HG02943 (cell line): ENCODE measurements at regions not wholly inside any gene's neighbourhood (a gene's known extent, or its start where the extent isn't known, plus 50 kb on each side); places are given as distances from the start of the nearest gene placed in this dataset.

Source experiments
- ATAC-seq: cut with Tn5 transposase; IDR thresholded peaks from one replicate; pipeline ENCODE4 v1.9.1; 2021; ENCODE audit warnings: mild to moderate bottlenecking, low read depth, moderate library complexity; ENCODE audit not compliant: unreplicated experiment

DNA sequence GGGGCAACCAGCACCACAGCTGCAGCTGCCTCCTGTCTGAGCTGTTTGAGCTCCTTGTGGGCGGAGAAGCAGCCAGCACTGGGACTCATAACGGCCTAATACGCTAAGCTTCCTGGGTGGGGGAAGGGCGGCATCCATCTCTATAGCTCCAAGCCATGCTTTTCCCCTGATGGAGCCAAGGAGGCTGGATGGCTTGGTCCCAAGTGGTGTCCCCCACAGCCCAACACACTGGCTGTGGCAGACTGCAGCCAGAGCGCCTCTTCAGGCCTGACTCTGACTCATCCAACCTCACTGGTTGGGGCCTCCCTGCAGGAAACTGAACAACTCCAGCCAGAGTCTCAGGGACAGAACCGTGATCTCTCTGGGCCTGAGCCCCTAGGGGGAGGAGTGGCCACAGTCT lies 537.3 kb downstream of the SUCLA2 start:
- ATAC-seq, result no peak

DNA sequence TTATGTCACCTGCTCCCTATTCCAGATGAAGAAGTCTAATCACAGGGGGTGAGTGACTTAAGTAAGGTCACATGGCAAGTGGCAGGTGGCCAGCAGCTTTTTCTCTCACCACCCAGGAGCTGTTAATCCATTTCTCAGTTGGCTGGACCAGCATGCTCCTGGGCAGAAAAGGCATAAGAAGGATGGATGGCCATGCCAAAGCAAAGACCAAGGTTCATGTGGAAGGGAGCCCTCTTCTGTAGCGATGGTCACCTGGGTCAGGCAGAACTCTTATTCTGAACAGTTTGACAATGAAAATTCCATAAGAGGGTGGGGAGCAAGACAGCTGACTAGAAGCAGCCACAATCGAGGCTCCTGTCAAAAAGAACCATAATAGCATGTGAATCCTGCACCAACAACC lies 538.1 kb downstream of the SUCLA2 start:
- ATAC-seq, result no peak

DNA sequence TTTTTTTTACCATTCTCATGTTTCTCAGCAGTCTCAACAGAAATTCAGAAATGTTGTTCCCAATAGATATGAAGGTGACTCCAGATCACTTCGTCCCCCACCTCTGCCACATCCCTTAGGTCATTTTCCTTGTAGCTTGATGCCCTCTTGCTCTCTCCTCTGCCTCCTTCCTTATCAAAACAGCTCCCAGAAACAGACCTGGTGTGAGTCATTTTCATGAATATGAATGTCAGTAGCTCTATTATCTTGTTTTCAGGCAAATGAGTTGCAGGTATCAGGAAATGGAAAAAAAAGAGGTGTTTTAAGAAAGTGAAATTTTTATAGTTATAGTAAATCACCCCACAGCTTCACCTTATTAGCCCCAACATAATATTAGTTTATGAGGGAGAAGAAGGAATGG lies 539.3 kb downstream of the SUCLA2 start:
- ATAC-seq, result no peak

DNA sequence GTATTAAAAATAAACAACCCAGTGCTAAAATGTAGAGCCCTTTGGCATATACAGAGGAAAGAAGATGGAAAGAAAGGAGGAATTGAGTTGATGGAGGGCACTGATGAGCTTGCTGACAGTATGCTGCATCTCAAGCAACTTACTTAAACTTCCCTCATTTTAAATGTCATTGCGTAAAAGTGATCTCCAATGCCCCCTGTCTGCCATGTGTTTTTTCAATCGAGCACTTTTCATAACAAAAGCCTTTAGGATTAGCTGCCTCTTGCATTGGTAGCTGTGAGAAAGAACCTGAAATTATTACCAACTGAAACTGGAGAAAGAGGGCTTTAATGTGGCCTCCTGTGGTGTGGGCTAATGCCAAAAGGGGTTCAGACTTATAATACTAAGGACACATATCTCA lies 541.6 kb downstream of the SUCLA2 start:
- ATAC-seq, result no peak

DNA sequence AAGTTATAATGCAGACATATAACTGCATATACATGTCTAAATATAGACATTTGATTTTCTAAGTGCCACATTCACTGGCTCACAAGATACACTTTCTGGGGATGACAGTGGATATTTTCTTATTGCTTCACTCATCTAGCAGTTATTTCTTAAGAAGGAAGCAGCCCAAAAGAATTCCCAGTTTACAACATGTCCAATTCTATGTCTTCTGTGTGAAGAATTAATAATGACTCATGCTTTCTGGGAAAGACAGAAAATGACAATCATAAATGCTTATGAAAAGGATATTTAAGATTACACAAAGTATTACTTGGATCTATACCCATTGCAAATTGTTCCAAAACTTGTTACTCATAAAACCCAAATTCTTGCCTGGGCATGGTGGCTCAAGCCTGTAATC lies 543.4 kb downstream of the SUCLA2 start:
- ATAC-seq, result no peak

DNA sequence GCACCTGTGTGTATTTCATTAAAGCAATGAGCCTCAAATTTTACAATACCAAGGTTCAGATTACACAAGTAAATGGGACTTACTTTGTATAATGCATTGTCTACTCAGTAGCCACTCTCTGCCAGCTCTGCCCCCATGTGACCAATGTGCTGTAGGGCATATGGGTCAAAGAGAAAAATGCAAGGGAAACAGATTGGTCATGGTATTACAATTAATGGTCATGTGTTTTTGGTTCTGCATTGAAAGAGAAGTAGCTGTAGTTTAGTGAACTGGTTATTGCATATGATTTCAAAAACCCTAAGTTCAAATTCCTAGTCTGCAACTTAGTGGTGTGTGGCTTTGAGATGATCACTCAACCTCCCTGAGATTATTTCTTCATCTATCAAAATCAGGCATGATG lies 545.4 kb downstream of the SUCLA2 start:
- ATAC-seq, result no peak

DNA sequence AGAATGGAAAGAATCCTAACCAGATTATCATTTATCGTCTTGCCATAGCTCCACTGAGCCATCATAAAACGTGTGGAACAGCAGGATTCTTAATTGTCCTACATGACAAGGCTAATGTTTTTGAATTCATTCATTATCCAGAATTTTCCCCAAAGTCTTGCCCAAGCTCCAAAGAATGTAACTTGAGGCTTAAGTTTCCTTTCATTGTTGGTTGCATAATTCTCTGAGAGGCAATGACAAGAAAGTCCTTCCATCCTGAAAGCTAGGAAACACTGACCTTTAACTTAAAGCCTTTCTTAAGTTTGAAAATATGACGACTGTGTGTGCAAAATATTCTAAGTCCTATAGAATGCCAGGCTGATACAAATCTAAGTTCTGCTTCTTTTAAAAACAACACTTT lies 546.1 kb downstream of the SUCLA2 start:
- no peak for ATAC-seq

DNA sequence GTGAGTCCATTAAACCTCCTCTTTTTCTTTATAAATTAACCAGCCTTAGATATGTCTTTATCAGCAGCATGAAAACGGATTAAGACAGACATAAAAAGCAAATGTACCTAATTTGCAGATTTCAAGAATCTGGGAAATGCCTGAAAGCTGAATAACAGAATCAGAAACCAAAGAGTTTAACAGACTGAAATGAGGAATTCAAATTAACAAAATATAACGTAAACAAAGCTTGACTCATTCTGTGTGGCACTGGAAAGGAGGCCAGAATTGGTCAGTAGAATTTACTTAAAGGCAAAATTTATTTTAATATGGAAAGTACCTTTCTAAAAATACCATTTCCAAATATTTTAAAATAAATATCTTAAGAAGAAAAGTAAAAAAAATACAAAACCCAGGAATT lies 540.6 kb upstream of the HTR2A start:
- no peak for ATAC-seq

DNA sequence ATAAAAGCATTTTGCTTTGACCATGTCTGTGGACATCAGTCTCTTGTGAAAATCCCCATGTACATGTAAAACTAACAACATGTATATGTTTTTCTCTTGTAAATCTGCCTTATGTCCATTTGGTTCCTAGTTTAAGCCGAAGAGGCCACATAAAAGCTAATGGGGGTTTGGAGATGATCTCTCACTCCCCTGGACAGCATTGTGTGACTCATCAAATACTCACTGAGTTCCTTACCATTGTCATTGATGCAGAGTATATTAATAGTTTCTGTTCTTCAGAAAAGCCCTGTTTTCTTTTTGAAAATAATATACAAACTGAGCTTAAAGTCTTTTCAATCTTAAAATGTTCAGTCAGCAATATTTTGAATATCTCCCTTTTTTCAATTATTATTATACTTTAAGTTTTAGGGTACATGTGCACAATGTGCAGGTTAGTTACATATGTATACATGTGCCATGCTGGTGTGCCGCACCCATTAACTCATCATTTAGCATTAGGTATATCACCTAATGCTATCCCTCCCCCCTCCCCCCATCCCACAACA lies 536.7 kb upstream of the HTR2A start:
- ATAC-seq, result no peak

DNA sequence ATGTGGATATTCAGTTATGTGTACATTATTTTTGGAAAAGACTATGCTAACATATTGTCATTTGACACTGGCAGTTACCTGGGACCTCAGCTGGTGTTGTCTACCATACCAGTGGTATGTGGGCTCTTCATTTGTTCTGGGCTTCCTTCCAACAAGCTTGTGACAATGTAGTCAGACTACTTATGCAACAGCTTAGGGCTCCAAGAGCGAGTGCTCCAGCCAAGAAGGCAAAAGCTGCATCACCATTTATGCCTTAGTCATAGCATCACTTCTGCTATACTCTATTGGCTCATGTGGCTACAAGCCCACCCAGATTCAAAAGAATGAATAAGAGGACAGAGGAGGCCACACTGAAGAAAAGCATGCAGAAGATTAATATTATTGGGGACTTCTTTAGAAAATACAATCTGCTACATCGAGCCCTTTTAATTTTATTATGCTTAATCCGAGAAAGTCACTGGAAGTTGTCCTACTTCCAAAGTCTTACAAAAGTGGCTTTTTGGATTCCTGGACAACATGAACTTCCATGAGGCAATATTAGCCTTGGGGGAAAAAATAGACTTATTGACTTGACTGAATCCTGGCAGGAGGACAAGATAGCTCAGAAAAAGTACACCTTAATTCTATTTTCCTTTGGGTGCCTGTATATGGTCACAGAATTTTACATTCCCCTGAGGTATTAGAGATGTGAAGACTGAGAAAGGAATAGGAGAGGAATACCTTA lies 529.4 kb upstream of the HTR2A start:
- no peak for ATAC-seq

DNA sequence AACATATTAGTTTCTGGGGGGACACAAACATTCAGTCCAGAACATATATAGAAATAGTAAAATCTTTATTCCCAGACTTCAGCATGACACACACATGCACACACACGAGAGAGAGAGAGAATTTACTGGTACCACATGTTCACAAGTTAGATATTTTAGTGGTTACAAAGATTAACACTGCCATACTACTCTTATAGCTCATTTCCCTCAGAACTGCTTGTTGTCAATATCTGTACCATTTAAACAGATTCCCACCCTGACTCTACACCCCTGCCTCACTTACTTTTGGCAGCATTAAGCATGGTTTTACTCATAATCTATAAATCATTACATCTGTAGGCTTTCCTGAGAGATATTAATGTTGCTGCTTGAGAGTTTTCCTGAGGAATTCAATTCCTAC lies 524.7 kb upstream of the HTR2A start:
- ATAC-seq, result no peak

DNA sequence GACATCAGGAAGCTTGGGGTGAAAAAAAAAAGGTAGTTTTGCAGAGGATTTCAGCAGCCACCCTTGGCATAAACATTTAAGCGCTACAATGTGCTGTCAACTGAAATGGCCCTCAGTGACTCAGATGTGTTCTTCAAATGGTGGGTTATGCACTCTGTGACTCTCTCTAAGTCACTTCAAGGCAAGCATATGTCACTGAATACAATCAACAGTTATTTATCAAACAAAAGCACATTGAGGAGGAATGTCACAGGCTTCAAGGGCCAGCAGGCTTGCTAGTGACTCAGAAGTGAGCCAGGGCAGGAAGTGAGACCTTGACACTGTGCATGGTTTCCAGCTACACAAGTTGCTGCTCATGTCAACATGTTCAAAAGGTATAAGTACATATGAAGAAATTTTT lies 523.7 kb upstream of the HTR2A start:
- ATAC-seq, result no peak

DNA sequence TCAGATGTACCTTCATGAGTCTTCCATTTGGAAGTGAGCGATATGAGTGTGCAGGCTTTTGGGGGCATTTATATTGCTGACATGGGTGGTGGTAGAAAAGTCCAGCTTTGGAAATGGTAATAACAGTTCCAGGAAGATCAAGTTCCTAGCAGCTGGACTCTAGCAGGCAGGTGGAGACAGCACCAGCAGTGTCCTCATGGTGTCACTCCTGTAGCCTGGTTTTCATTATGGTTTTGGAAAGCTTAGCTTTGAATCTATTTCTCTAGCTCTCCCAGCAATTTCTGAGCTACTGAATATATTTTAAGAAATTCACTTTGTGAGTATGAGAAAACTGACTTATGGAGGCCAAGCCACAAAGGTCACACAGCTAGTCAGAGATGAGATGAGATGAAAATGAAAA lies 523.2 kb upstream of the HTR2A start:
- ATAC-seq, result no peak

DNA sequence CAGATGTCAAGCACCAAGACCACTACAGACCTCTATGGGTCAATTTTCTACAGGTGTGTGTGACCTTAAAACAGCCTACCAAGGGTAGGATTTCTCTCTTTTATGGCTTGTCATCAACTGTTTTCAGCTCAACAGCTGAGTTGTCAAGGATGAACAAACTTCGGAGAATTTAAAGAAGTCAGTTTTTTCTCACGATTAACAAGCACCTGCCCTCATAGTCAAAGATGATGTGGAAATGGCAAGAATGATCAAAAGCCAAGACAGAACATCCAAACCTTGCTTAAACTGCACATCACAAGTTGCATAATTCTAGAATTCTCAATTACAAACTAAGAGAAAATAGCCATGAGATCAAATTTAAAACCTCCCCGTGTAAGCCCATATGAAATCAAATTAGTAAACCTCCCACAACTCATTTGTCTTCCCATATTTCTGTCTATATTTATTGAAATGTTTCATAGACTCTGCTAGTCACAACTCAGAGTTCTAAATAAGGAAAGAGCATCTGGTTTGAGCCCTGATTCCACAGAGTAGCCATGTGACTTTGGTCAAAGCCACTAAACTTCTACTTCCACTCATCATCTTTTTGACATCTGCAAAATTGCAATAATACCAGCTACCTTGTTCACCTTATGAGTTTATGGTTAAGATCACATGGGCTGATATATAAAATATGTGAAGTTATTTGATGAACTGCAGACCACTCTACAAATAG lies 521.5 kb upstream of the HTR2A start:
- ATAC-seq, result no peak

DNA sequence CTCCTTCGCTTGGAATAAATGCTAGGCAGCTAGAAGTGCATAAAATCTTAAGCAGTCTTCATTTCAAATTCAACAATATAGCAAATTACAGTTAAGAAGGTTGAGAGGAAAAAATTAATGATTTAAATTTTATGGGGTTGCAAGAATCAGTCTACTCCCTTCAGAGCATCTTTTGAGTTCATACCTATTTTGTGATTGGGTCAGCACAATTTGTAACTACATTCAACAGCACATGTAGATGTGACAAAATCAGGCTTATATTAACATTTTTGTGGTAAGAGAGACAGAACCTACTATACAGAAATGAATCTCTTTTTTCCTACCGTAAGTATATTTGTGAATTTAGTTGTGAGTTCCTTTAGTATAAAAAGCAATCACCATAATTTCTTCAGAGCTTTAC lies 520.6 kb upstream of the HTR2A start:
- ATAC-seq, result no peak

DNA sequence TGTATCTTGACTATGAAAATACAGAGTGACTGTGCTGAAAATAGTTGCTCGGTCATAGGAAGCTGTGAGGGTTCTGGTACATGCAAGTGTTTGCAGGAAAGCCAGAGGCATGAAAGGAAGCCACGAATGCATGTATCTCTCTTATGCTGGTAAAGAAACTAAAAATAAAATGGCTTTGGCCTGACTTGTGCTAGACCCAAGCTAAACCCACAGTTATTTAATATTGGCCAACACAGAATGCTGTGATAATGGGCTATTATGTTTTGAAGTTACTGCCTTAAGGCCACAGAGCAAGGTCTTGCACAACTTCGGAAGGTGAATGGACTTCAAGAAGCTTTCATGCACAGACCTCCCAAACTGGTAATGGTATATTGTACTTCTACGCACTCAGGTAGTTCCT lies 518.2 kb upstream of the HTR2A start:
- ATAC-seq, result no peak

DNA sequence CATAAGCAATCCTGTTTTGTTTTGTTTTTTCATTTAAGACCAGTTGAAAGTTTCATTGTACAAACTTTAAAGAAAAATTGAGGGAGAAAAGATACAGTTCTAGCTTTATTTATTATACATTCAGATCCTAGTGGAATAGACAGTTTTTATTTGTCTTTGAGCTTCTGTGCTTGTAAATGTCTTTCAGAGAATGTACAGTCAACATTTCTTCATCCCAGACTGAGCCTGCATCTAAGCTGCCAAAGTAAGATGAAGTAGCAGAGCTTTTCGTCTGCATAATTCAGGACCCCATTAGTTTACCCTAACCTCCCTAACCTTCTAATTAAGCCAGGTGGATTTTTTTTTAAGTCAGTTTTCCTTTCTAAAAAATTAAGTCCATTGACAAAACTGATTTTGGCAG lies 516.7 kb upstream of the HTR2A start:
- no peak for ATAC-seq

DNA sequence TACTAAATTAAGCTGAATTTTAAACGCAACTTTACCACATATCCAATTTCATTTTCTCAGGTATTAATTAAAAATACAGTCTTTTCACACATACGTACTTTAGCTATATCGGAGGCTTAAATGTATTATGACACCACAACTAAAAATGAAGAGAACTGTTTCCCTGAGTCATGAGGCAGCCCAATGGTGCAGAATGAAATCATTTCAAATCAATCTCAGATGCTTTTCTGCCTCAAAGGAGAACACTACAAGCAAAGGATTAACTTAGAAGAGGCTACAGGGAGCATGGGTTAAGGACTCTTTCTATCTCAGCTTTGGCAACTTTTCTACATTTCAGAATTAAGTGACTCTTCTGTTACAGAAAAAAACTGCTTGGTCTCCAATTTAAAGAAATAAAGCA lies 516.3 kb upstream of the HTR2A start:
- ATAC-seq, result no peak

DNA sequence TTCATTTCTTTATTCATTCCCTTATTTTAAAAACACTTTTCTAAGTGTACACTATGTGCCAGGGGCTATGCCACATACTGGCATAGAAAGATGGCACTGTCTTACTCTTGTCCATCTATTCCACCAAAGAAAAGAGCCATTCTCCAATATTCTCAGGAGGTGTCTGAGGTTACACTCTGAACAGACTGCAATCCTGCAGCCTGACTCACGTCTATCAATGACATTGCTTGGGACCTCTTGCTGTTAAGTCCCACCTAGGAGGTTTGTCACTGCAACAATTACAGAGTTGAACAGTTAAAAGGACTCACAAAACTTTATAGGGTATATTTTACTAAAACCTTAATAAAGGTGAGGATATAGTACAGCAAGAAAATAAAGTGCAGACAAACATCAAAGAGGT lies 512.9 kb upstream of the HTR2A start:
- no peak for ATAC-seq

DNA sequence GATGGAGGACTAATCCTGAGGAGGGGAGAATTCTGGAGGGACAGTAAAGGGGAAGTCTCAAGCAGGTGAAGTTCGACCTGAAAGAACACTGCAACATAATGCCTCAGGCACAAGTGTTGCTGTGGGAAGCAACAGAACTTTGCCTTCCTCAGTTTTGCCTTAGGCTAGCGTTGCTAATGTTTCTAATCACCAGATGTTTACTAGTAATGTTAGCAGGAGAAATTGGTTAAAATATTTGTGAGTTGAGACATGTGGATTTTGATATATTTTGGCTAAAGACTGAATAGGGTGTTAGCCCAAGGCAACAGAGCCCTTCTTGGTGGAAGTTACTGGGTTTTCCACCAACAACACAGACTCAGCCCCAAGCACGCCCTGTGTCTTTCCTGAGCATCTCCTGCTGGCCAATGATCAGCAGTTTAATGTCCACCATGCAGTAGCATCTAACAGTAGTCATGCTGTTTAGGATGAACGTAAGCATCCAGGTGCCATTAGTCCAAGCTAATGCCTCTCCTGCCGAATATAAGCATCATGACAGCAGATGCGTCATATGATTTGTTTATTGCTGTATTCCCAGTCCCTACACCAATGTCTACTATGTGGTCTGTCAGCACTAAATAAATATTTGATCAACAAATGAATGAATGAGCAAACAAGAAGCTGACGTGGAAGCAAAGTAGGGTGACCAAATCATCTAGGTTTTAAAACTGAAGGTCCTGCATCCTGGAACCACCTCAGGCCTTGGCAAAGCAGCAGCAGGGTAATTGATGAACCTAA lies 511.9 kb upstream of the HTR2A start:
- ATAC-seq, result no peak

DNA sequence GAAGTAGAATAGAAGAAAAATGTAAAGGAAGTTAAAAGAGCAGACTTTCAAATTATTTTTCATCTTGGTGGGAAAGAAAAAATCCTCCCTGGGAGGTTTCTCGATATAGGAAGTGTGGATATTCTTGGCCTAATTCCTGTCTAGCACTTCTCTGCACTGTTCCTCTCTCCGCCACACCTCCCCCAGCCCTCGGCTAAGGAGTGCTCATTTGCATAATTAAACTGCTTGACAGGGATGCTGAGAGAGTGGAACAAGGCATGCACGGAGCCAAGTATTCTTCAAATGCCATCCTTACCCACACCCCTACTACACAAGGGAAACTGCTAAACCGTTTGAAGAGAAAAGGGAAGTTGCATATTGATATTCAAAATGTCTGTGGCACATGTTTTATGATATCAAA lies 511.0 kb upstream of the HTR2A start:
- ATAC-seq, result no peak
